H1 (cell line): ENCODE measurements at regions not wholly inside any gene's neighbourhood (a gene's known extent, or its start where the extent isn't known, plus 50 kb on each side); places are given as distances from the start of the nearest gene placed in this dataset.

Source experiments
- BRCA1 ChIP-seq: IDR thresholded peaks from 2 replicates; pipeline ENCODE4 v1.6.1; 2012; ENCODE audit warnings: low read depth, low read length, improper control_type of control experiment
- CTCF ChIP-seq, 3 experiments: IDR thresholded peaks; 1 replicate in 2 of 3; 2 replicates in 1 of 3; pipeline versions ENCODE4 v1.5.1 to v1.6.1; 2011; ENCODE audit warnings: low read length in 3 of 3, mild to moderate bottlenecking in 3 of 3, inconsistent platforms in 2 of 3, low read depth in 1 of 3, moderate library complexity in 1 of 3; ENCODE audit not compliant: insufficient read depth in 1 of 3; ENCODE audit errors: control extremely low read depth in 1 of 3
- SRF ChIP-seq: IDR thresholded peaks from 2 replicates; pipeline ENCODE4 v1.6.1; 2011; ENCODE audit warnings: mild to moderate bottlenecking, low read depth, low read length, moderate library complexity
- USF2 ChIP-seq: IDR thresholded peaks from 2 replicates; pipeline ENCODE4 v1.6.1; 2011; ENCODE audit warnings: low read length, improper control_type of control experiment
- YY1 ChIP-seq: IDR thresholded peaks from 2 replicates; pipeline ENCODE4 v1.6.1; 2011; ENCODE audit warnings: low read depth, mild to moderate bottlenecking, low read length

- TF ChIP-seq YY1 (no peak), BRCA1 (no peak), USF2 (no peak), CTCF (IDR thresholded peaks at IDR 0.05; ENCODE audit: control extremely low read depth in 1 of 3, insufficient read depth in 1 of 3, low read depth in 1 of 3, low read length in 3 of 3) (no peak), SRF (no peak)
Observed at GRCh38 chr2:228575897-228576296, 394.4 kb upstream of the SPHKAP start.
